ENCODE measurements at regions not wholly inside any gene's neighbourhood (a gene's known extent, or its start where the extent isn't known, plus 50 kb on each side); places are given as distances from the start of the nearest gene placed in this dataset.

GRCh38 chr1:47675721-47676120 lies 237.9 kb downstream of the FOXD2 start:
- TF ChIP-seq EZH2phosphoT487 (IDR thresholded peaks at IDR 0.05; ENCODE audit: borderline replicate concordance, low read length) (no peak), CTCF (conservative IDR thresholded peaks at IDR 0.05; ENCODE audit: low read depth, low read length) (no peak)
